LNCAP (cell line): ENCODE measurements at regions not wholly inside any gene's neighbourhood (a gene's known extent, or its start where the extent isn't known, plus 50 kb on each side); places are given as distances from the start of the nearest gene placed in this dataset.

Experiments
- CTCF ChIP-seq: fragments of 450-650 bp; IDR thresholded peaks from 2 replicates; pipeline ENCODE4 v1.5.1; 2017; ENCODE audit warnings: mild to moderate bottlenecking

DNA sequence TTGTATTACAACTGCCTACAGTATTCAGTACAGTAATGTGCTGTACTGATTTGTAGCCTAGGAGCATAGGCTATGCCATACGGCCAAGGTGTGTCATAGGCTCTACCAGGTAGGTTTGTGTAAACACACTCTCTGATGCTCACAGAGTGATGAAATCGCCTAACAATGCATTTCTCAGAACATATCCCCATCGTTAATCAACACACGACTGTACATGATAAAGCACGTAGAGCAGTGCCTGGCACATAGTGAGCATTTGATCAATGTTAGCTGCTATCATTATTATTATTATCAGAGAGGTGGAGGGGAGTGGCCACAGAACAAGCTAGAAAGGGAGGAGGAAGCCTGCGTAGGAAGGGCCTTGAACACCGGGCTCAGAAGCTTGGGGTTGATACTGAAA lies 81.1 kb upstream of the LHX1 start:
- TF ChIP-seq CTCF = no peak

DNA sequence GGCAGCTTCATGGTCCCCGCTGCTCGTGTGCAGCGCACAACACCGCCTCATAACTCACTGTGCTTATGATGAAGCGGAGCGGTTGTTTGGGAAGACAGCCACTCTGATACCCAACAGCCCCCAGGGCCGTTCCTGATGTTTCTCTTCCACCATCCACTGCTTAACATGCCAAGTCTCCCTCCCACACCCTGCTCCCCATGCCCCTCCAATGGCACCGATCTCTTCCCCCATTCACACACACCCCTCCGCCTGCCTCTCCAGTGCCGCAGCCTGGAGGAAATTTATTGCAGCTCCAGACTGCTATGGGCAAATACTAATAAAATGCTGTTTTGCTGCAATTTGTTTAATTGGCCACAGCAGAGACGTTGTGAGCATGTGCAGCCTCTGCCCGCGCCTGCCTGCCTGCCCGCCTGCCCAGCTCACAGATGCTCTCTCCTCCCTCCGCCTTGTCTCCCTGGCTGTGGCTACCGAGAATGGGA lies 80.3 kb upstream of the LHX1 start:
- TF ChIP-seq CTCF = no peak

GRCh38 chr17:36857698-36858097 lies 79.6 kb upstream of the LHX1 start:
- TF ChIP-seq CTCF = no peak

GRCh38 chr17:36858119-36859002 lies 78.9 kb upstream of the LHX1 start:
- no peak for TF ChIP-seq CTCF

DNA sequence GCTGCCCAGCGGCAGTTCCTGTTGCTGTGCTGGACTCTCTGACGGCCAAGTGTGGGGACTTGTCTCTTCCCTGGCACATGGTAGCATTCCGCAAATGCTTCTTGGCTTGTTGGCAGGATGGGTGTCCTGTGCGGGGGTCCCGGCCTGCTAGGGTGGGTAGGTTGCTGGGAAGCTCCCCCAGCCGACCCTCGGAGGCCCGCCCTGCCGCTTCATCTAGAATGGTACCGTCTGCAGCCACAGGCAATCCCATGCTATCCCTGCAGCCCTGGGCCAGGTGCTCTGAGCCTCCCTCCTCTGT lies 78.3 kb upstream of the LHX1 start:
- no peak for TF ChIP-seq CTCF

- no peak for TF ChIP-seq CTCF
Observed at GRCh38 chr17:36859706-36860105, 77.6 kb upstream of the LHX1 start.

DNA sequence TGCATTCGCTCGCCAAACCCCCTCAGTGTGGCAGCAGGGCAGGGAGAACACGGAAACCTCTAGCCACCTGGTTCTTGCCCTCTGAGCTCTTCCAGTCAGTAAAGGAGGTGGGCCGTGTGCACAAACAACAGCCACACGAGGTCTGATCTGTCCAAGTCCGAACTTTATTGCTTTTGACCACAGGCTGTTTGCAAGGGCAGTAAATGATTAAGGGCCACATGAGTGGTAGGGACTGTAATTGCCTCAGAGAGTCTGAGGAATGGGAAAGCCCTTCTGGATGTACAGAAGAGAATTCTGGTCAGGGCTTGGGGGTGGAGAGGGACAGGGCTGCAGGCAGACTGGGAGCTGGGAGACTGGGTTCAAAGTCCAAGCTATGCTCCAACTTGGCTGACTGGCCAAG lies 75.7 kb upstream of the LHX1 start:
- TF ChIP-seq CTCF = no peak
